Astrocyte (in vitro differentiated cells and primary cell): ENCODE measurements at regions not wholly inside any gene's neighbourhood (a gene's known extent, or its start where the extent isn't known, plus 50 kb on each side); places are given as distances from the start of the nearest gene placed in this dataset.

Source experiments
- DNase-seq: peaks from one replicate; pipeline ENCODE4 v3.0.0-alpha.2; 2010; ENCODE audit warnings: low read depth
- FAIRE-seq: peaks from 2 replicates; lab custom pipeline; 2011; peaks lifted over from hg19 to GRCh38; lab: Jason Lieb, UNC
- H2AFZ ChIP-seq: 2 replicates; pipeline ENCODE4 v1.6.0; 2012; ENCODE audit warnings: low read depth, low read length, inconsistent platforms
- H3K27ac ChIP-seq: 2 replicates; pipeline ENCODE4 v1.5.1; 2011; ENCODE audit warnings: low read depth, low read length, inconsistent platforms
- H3K27me3 ChIP-seq: 2 replicates; pipeline ENCODE4 v1.6.0; 2011; ENCODE audit warnings: low read length, inconsistent platforms; ENCODE audit not compliant: insufficient read depth
- H3K36me3 ChIP-seq: 2 replicates; pipeline ENCODE4 v1.5.1; 2011; ENCODE audit warnings: low read length, inconsistent platforms; ENCODE audit not compliant: insufficient read depth
- H3K4me1 ChIP-seq: 2 replicates; pipeline ENCODE4 v1.5.1; 2011; ENCODE audit warnings: low read length, inconsistent platforms; ENCODE audit not compliant: insufficient read depth
- H3K4me2 ChIP-seq: 2 replicates; pipeline ENCODE4 v1.6.0; 2012; ENCODE audit warnings: low read length, inconsistent platforms
- H3K4me3 ChIP-seq: 2 replicates; pipeline ENCODE4 v1.5.1; 2011; ENCODE audit warnings: low read depth, mild to moderate bottlenecking, low read length, inconsistent platforms; ENCODE audit not compliant: insufficient read depth
- H3K79me2 ChIP-seq: 2 replicates; pipeline ENCODE4 v1.6.0; 2012; ENCODE audit warnings: mild to moderate bottlenecking, low read length, inconsistent platforms; ENCODE audit not compliant: insufficient read depth
- H3K9ac ChIP-seq: 2 replicates; pipeline ENCODE4 v1.6.0; 2012; ENCODE audit warnings: mild to moderate bottlenecking, low read length, inconsistent platforms
- H3K9me3 ChIP-seq: 2 replicates; pipeline ENCODE4 v1.5.1; 2012; ENCODE audit warnings: low read depth, mild to moderate bottlenecking, low read length, inconsistent platforms; ENCODE audit not compliant: insufficient read depth
- H4K20me1 ChIP-seq: 2 replicates; pipeline ENCODE4 v1.6.0; 2012; ENCODE audit warnings: low read length, inconsistent platforms; ENCODE audit not compliant: insufficient read depth
- H3K27ac Mint-ChIP-seq: one replicate; pipeline ENCODE4 v1.8.0; 2021; ENCODE audit warnings: mild to moderate bottlenecking, mixed read lengths; ENCODE audit not compliant: unreplicated experiment
- H3K27me3 Mint-ChIP-seq: one replicate; pipeline ENCODE4 v1.8.0; 2021; ENCODE audit warnings: low read depth, mixed read lengths; ENCODE audit not compliant: unreplicated experiment
- H3K36me3 Mint-ChIP-seq: one replicate; pipeline ENCODE4 v1.8.0; 2021; ENCODE audit warnings: low read depth, mixed read lengths; ENCODE audit not compliant: unreplicated experiment
- H3K4me1 Mint-ChIP-seq: one replicate; pipeline ENCODE4 v1.8.0; 2021; ENCODE audit warnings: low read depth, mixed read lengths; ENCODE audit not compliant: unreplicated experiment
- H3K4me3 Mint-ChIP-seq: one replicate; pipeline ENCODE4 v1.8.0; 2021; ENCODE audit warnings: mild to moderate bottlenecking, moderate library complexity, mixed read lengths; ENCODE audit not compliant: unreplicated experiment
- H3K9me3 Mint-ChIP-seq: one replicate; pipeline ENCODE4 v1.8.0; 2021; ENCODE audit warnings: mild to moderate bottlenecking, mixed read lengths; ENCODE audit not compliant: unreplicated experiment
- EZH2 ChIP-seq: IDR thresholded peaks from 2 replicates; pipeline ENCODE4 v1.6.1; 2012; ENCODE audit warnings: mild to moderate bottlenecking, low read length, inconsistent platforms; ENCODE audit not compliant: insufficient read depth
- TF ChIP-seq, protein P1 (sequence below): IDR thresholded peaks from 2 replicates; pipeline ENCODE4 v1.5.1; 2011; ENCODE audit warnings: low read depth, mild to moderate bottlenecking, inconsistent platforms, low read length, moderate library complexity; ENCODE audit not compliant: insufficient read depth

DNA sequence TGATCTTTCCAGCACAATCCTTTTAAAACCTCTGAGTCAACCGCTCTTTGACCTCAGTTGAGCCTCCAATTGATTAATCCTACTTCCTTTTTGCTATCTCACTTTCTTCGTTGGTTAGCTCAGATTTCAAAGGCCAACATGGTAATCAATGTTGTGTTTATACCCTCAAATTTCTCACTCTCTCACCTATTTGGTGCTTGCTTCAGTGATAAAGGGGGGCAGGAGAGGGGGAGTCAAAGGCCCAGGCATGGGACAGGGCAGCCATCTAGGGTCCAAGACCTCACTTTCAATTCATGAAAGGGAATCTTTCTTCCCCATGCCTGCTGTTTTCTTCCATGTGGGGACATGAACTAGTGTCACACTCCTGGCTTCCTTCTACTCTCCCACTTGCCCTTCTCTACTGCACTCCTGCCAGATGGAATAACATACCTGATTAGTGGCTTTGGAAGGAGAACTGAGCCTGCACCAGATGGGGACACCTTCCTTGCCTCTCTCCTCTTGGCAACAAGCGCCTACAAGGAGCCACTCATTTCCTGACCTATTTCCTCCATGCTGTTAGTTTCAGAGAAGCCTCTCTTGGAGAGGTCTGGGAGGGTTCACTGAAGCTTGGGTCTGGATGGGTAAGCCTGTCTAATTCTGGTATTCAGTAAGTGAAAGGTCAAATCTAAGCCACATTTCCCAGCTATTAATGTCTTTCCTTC, 73.3 kb upstream of the ARHGAP29 start:
- Histone ChIP-seq H3K27ac (no peak overlapping the region), H3K9ac (no peak overlapping the region), H4K20me1 (no peaks in the 10 kb centered on the region), H3K9me3 (no peaks in the 10 kb centered on the region), H3K4me2 (no peak overlapping the region), H3K27me3 (no peaks in the 10 kb centered on the region), H3K4me3 (no peak overlapping the region), H3K36me3 (no peaks in the 10 kb centered on the region), H3K79me2 (no peaks in the 10 kb centered on the region), H2AFZ (no peak overlapping the region), H3K4me1 (peaks cover 5% of the 10 kb centered on the region)
- Mint-ChIP-seq H3K4me3 (no peak overlapping the region), H3K36me3 (no peaks in the 10 kb centered on the region), H3K27me3 (peaks cover 2% of the 10 kb centered on the region), H3K9me3 (no peaks in the 10 kb centered on the region), H3K4me1 (peaks cover 3% of the 10 kb centered on the region), H3K27ac (no peak overlapping the region)
- no peak for TF ChIP-seq EZH2
- TF ChIP-seq, protein P1, sequence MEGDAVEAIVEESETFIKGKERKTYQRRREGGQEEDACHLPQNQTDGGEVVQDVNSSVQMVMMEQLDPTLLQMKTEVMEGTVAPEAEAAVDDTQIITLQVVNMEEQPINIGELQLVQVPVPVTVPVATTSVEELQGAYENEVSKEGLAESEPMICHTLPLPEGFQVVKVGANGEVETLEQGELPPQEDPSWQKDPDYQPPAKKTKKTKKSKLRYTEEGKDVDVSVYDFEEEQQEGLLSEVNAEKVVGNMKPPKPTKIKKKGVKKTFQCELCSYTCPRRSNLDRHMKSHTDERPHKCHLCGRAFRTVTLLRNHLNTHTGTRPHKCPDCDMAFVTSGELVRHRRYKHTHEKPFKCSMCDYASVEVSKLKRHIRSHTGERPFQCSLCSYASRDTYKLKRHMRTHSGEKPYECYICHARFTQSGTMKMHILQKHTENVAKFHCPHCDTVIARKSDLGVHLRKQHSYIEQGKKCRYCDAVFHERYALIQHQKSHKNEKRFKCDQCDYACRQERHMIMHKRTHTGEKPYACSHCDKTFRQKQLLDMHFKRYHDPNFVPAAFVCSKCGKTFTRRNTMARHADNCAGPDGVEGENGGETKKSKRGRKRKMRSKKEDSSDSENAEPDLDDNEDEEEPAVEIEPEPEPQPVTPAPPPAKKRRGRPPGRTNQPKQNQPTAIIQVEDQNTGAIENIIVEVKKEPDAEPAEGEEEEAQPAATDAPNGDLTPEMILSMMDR: no peak
- DNase-seq (no peak), FAIRE-seq (no peak)

DNA sequence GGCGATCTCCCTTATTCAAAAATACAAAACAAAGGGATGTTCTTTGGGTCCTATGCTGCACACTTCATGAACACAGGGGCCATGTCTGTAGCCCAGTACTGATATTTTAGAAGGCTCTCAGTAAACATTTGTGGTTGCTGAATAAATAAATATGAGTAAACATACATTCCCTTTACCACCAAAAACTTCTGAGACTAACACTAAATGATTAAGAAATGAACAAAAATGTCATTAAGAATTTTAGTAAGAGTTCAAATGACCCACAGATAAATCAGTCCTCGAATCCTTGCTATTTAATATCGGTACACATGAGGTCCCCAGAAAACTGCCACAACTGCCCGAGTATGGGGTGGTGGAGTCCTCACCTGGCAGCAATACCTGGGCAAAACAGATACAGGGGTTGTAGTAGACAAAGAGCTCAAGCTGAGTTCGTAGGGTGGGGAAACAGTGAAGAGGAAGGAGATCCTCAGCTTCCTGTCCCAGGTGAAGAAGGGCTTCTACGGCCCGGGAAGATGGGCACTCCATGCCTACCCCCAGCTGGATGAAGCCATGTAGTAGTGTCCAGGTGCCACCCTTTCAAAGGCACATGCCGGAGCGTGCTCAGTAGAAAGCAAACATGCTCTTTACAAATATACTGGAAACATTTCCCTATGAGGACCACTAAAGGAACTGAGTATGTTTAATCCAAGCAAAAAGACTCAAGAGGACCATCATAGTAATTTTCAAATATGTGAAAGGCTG, 72.6 kb upstream of the ARHGAP29 start:
- no peaks in the 10 kb centered on the region for H3K79me2 ChIP-seq
- Mint-ChIP-seq H3K36me3 (no peaks in the 10 kb centered on the region), H3K4me1 (peaks cover 8% of the 10 kb centered on the region), H3K4me3 (no peak overlapping the region), H3K27ac (no peak overlapping the region), H3K9me3 (no peaks in the 10 kb centered on the region), H3K27me3 (peaks cover 2% of the 10 kb centered on the region)
- H3K27me3 ChIP-seq: no peaks in the 10 kb centered on the region
- no peak overlapping the region for H2AFZ ChIP-seq
- DNase-seq (no peak), FAIRE-seq (no peak)
- no peaks in the 10 kb centered on the region for H3K9me3 ChIP-seq
- H3K36me3 ChIP-seq: no peaks in the 10 kb centered on the region
- H3K4me1 ChIP-seq: peaks cover 10% of the 10 kb centered on the region
- no peak overlapping the region for H3K27ac ChIP-seq
- H3K4me3 ChIP-seq: no peak overlapping the region
- H3K9ac ChIP-seq: no peak overlapping the region
- no peak overlapping the region for H3K4me2 ChIP-seq
- no peak for TF ChIP-seq EZH2
- TF ChIP-seq, protein P1: no peak
- no peaks in the 10 kb centered on the region for H4K20me1 ChIP-seq

DNA sequence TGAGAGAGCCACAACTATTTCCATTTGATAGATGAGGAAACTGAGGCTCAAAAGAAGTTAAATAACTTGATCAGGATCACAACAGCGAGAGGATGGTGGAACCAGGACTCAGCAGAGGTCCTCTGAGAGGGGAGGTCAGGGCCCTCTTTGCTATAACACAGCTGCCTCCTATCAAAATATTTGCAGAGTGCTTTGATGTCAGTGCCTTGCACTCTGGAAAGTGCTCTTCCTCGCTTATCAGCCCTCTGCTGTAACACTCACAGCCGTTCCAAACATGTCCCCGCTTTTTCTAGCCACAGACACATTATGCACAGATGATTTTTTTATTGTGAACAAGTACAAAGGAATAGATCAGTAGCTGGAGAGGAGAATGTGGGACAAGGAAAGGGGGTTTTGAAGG, 71.8 kb upstream of the ARHGAP29 start:
- H2AFZ ChIP-seq: no peak overlapping the region
- FAIRE-seq (no peak), DNase-seq (no peak)
- no peaks in the 10 kb centered on the region for H3K27me3 ChIP-seq
- no peaks in the 10 kb centered on the region for H3K36me3 ChIP-seq
- no peak overlapping the region for H3K27ac ChIP-seq
- no peak overlapping the region for H3K4me2 ChIP-seq
- no peaks in the 10 kb centered on the region for H3K36me3 Mint-ChIP-seq
- peaks cover 2% of the 10 kb centered on the region for H3K27me3 Mint-ChIP-seq
- no peak overlapping the region for H3K4me3 ChIP-seq
- no peak overlapping the region for H3K4me3 Mint-ChIP-seq
- no peaks in the 10 kb centered on the region for H3K79me2 ChIP-seq
- H3K9ac ChIP-seq: no peak overlapping the region
- H3K9me3 ChIP-seq: no peaks in the 10 kb centered on the region
- TF ChIP-seq, protein P1: no peak
- no peak for TF ChIP-seq EZH2
- H3K27ac Mint-ChIP-seq: no peak overlapping the region
- peaks cover 15% of the 10 kb centered on the region for H3K4me1 ChIP-seq
- no peaks in the 10 kb centered on the region for H4K20me1 ChIP-seq
- H3K4me1 Mint-ChIP-seq: peaks cover 12% of the 10 kb centered on the region
- H3K9me3 Mint-ChIP-seq: no peaks in the 10 kb centered on the region
